OCI-LY7 (cell line): ENCODE measurements at regions not wholly inside any gene's neighbourhood (a gene's known extent, or its start where the extent isn't known, plus 50 kb on each side); places are given as distances from the start of the nearest gene placed in this dataset.

Source experiments
- BruUV-seq: library from RNA; stranded (reverse); fragments of 400-500 nt; replicated peaks from 2 replicates; lab custom pipeline; 2021; lab: Mats Ljungman, UMichigan
- CTCF ChIA-PET: fragments of 300-600 bp; sonication (Branson Sonifier 250); formaldehyde crosslinking; loops from one replicate; lab custom pipeline; 2022; ENCODE audit warnings: antibody characterized with exemption; ENCODE audit not compliant: unreplicated experiment; lab: Charles Lee
- POLR2A ChIA-PET: fragments of 300-600 bp; sonication (Branson Sonifier 250); formaldehyde crosslinking; loops from one replicate; lab custom pipeline; 2022; ENCODE audit warnings: antibody characterized with exemption; lab: Charles Lee
- DNase-seq: peaks from one replicate; pipeline ENCODE4 v3.0.0-alpha.2; 2015; ENCODE audit warnings: low spot score
- H2AFZ ChIP-seq: fragments of 200-600 bp; sonication (generic), shearing (Covaris generic); 2 replicates; pipeline ENCODE4 v1.6.1; 2014; ENCODE audit warnings: mild to moderate bottlenecking, antibody characterized with exemption, low read length, moderate library complexity
- H3K27ac ChIP-seq: fragments of 200-600 bp; sonication (generic); 2 replicates; pipeline ENCODE4 v1.5.1; 2014; ENCODE audit warnings: mixed run types, low read depth, mild to moderate bottlenecking, moderate library complexity, low read length, inconsistent platforms; ENCODE audit not compliant: poor library complexity, severe bottlenecking
- H3K36me3 ChIP-seq: fragments of 200-600 bp; sonication (generic); 2 replicates; pipeline ENCODE4 v1.6.1; 2014; ENCODE audit warnings: mild to moderate bottlenecking, antibody characterized with exemption, low read length, moderate library complexity, mixed read lengths; ENCODE audit not compliant: insufficient read depth
- H3K4me1 ChIP-seq: fragments of 200-600 bp; sonication (generic); 2 replicates; pipeline ENCODE4 v1.5.1; 2014; ENCODE audit warnings: mild to moderate bottlenecking, low read length; ENCODE audit not compliant: insufficient read depth, poor library complexity, severe bottlenecking
- H3K4me2 ChIP-seq: fragments of 200-600 bp; sonication (generic); 2 replicates; pipeline ENCODE4 v1.6.1; 2014; ENCODE audit warnings: mild to moderate bottlenecking, low read length
- H3K4me3 ChIP-seq: fragments of 200-600 bp; sonication (generic); 2 replicates; pipeline ENCODE4 v1.5.1; 2014; ENCODE audit warnings: mild to moderate bottlenecking, low read depth, low read length; ENCODE audit not compliant: poor library complexity, severe bottlenecking
- H3K79me2 ChIP-seq: fragments of 200-600 bp; sonication (generic); 2 replicates; pipeline ENCODE4 v1.6.1; 2016; ENCODE audit warnings: low read depth, mild to moderate bottlenecking, low read length, moderate library complexity, mixed read lengths; ENCODE audit not compliant: insufficient read depth
- H3K9me2 ChIP-seq: fragments of 200-600 bp; sonication (generic); 2 replicates; pipeline ENCODE4 v1.6.1; 2016; ENCODE audit warnings: mild to moderate bottlenecking, low read length, mixed read lengths; ENCODE audit not compliant: insufficient read depth
- H3K9me3 ChIP-seq: fragments of 200-600 bp; sonication (generic); 2 replicates; pipeline ENCODE4 v1.6.1; 2014; ENCODE audit warnings: mild to moderate bottlenecking, mixed run types, low read length, mixed read lengths
- H4K20me1 ChIP-seq: fragments of 200-600 bp; sonication (generic); 2 replicates; pipeline ENCODE4 v1.6.1; 2014; ENCODE audit warnings: mild to moderate bottlenecking, antibody characterized with exemption, low read length, moderate library complexity, mixed read lengths; ENCODE audit not compliant: insufficient read depth
- CTCF ChIP-seq: fragments of 200-600 bp; sonication (generic); conservative IDR thresholded peaks from 2 replicates; pipeline ENCODE4 v1.5.1; 2014; ENCODE audit warnings: mild to moderate bottlenecking, antibody characterized with exemption, low read length, moderate library complexity, mixed read lengths
- EZH2phosphoT487 ChIP-seq: fragments of 200-600 bp; sonication (generic); IDR thresholded peaks from 2 replicates; pipeline ENCODE4 v1.6.1; 2018; ENCODE audit warnings: low read depth, borderline replicate concordance, mild to moderate bottlenecking, mixed run types, antibody characterized with exemption, low read length, moderate library complexity, mixed read lengths
- intact Hi-C: fragments of 100-400 bp; cut with micrococcal nuclease; formaldehyde crosslinking; loops from one replicate; pipeline ENCODE4 v1.10.0; 2022; ENCODE audit not compliant: unreplicated experiment

DNA sequence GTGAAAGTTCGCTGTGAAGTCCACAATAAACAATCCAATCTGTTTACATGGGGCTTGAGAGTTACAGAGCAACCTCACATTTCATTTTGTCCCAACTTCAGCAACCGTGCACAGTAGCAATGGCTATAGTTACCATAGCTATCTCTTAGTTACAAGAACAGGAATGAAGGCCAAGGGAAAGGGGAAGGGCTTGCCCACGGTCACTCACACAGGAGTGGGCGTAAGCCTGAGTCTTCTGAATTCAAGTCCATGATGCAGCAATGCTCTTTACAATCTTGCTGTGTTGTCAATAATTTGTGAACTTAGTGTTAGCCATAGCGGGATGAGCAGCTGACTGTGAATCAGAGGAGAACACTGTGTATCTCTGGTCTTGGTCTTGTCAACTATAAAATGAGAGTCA, 102.9 kb downstream of the ADAMTS15 start:
- H3K36me3 ChIP-seq = no peaks in the 10 kb centered on the region
- BruUV-seq = no TSS peak
- no peaks in the 10 kb centered on the region for H3K4me1 ChIP-seq
- no peak overlapping the region for H3K4me2 ChIP-seq
- H2AFZ ChIP-seq = no peak overlapping the region
- intact Hi-C loops = no loop called here
- no peaks in the 10 kb centered on the region for H4K20me1 ChIP-seq
- TF ChIP-seq EZH2phosphoT487 (no peak), CTCF (no peak)
- H3K27ac ChIP-seq = no peak overlapping the region
- no peak overlapping the region for H3K4me3 ChIP-seq
- no peaks in the 10 kb centered on the region for H3K79me2 ChIP-seq
- no peaks in the 10 kb centered on the region for H3K9me3 ChIP-seq
- H3K9me2 ChIP-seq = no peaks in the 10 kb centered on the region
- ChIA-PET POLR2A (interaction anchor here (1.5 kb wide), 1 partner anchor 10 kb away, joined by 3 read pairs; no protein-coding TSS in a partner anchor), CTCF (interaction anchor here (0.7 kb wide), 1 partner anchor 44 kb away, joined by 8 read pairs; no protein-coding TSS in a partner anchor)
- DNase-seq = no peak

GRCh38 chr11:130553306-130553705, 104.9 kb downstream of the ADAMTS15 start:
- no peak for DNase-seq
- no peak overlapping the region for H3K4me3 ChIP-seq
- H2AFZ ChIP-seq = no peak overlapping the region
- intact Hi-C loops = no loop called here
- H3K4me1 ChIP-seq = no peaks in the 10 kb centered on the region
- CTCF ChIA-PET = no interaction called here
- H4K20me1 ChIP-seq = no peaks in the 10 kb centered on the region
- POLR2A ChIA-PET = no interaction called here
- no peaks in the 10 kb centered on the region for H3K36me3 ChIP-seq
- TF ChIP-seq CTCF (no peak), EZH2phosphoT487 (no peak)
- no peak overlapping the region for H3K27ac ChIP-seq
- BruUV-seq = no TSS peak
- H3K9me3 ChIP-seq = no peaks in the 10 kb centered on the region
- H3K9me2 ChIP-seq = no peaks in the 10 kb centered on the region
- no peak overlapping the region for H3K4me2 ChIP-seq
- no peaks in the 10 kb centered on the region for H3K79me2 ChIP-seq

GRCh38 chr11:130554241-130555055, 106.0 kb downstream of the ADAMTS15 start:
- no peaks in the 10 kb centered on the region for H3K9me2 ChIP-seq
- H3K9me3 ChIP-seq = no peaks in the 10 kb centered on the region
- H3K27ac ChIP-seq = no peak overlapping the region
- H2AFZ ChIP-seq = no peak overlapping the region
- H3K79me2 ChIP-seq = no peaks in the 10 kb centered on the region
- CTCF ChIA-PET = no interaction called here
- POLR2A ChIA-PET = no interaction called here
- H3K4me3 ChIP-seq = no peak overlapping the region
- no peaks in the 10 kb centered on the region for H3K4me1 ChIP-seq
- no peaks in the 10 kb centered on the region for H3K36me3 ChIP-seq
- BruUV-seq = no TSS peak
- no peaks in the 10 kb centered on the region for H4K20me1 ChIP-seq
- intact Hi-C loops = no loop called here
- TF ChIP-seq CTCF (no peak), EZH2phosphoT487 (no peak)
- no peak overlapping the region for H3K4me2 ChIP-seq
- no peak for DNase-seq
